ENCODE measurements at regions not wholly inside any gene's neighbourhood (a gene's known extent, or its start where the extent isn't known, plus 50 kb on each side); places are given as distances from the start of the nearest gene placed in this dataset.

DNA sequence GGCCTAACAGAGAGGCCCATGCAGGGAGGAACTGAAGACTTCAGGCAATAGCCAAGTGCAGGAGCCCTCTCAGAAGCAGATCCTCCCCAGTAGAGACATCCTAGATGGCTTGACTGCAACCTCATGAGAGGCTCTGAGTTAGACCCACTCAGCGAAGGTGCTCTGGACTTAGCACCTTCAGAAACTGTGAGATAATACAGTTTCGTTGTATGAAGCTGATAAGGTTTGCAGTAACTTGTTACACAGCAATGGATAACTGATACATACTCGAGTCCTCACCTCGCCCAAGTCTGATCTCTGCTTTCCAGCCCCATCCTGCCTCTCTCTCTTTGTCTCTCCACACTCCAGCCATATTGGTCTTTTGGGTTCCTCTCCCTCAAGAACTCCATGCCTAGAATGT lies 136.4 kb upstream of the EEPD1 start:
- H4K20me1 ChIP-seq (ENCODE audit: control insufficient read depth, insufficient read depth, insufficient read length), result no peaks in the 10 kb centered on the region
- Mint-ChIP-seq H3K4me3 (no peak overlapping the region), H3K27me3 (ENCODE audit: low read depth) (peaks cover 7% of the 10 kb centered on the region), H3K27ac (no peak overlapping the region), H3K4me1 (peaks cover 3% of the 10 kb centered on the region in 2 experiments), H3K36me3 (ENCODE audit: insufficient read depth in 1 of 3, low read depth in 3 of 3) (no peaks in the 10 kb centered on the region), H3K9me3 (no peaks in the 10 kb centered on the region)
- no peak overlapping the region for H2BK120ac ChIP-seq (ENCODE audit: low read depth, low read length, poor library complexity, severe bottlenecking)
- H3K27ac ChIP-seq (ENCODE audit: insufficient read length, low read depth, low read length), result no peak overlapping the region
- no peaks in the 10 kb centered on the region for H3K4me1 ChIP-seq (ENCODE audit: insufficient read depth, low read length)
- no peaks in the 10 kb centered on the region for H3K27me3 ChIP-seq (ENCODE audit: insufficient read depth, low read length)
- no peak overlapping the region for H3T11ph ChIP-seq (ENCODE audit: low read length)
- H2BK12ac ChIP-seq (ENCODE audit: insufficient read length, low read depth, low read length), result no peak overlapping the region
- no peak overlapping the region for H4K8ac ChIP-seq (replicated peaks; ENCODE audit: insufficient read length, low read depth, low read length)
- TF ChIP-seq, protein P1, sequence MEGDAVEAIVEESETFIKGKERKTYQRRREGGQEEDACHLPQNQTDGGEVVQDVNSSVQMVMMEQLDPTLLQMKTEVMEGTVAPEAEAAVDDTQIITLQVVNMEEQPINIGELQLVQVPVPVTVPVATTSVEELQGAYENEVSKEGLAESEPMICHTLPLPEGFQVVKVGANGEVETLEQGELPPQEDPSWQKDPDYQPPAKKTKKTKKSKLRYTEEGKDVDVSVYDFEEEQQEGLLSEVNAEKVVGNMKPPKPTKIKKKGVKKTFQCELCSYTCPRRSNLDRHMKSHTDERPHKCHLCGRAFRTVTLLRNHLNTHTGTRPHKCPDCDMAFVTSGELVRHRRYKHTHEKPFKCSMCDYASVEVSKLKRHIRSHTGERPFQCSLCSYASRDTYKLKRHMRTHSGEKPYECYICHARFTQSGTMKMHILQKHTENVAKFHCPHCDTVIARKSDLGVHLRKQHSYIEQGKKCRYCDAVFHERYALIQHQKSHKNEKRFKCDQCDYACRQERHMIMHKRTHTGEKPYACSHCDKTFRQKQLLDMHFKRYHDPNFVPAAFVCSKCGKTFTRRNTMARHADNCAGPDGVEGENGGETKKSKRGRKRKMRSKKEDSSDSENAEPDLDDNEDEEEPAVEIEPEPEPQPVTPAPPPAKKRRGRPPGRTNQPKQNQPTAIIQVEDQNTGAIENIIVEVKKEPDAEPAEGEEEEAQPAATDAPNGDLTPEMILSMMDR (conservative IDR thresholded peaks at IDR 0.05), result no peak
- no peaks in the 10 kb centered on the region for H3K9me3 ChIP-seq (ENCODE audit: control insufficient read depth, low read depth, low read length)
- no peak overlapping the region for H3K23ac ChIP-seq (ENCODE audit: insufficient read length, low read depth, low read length)
- H4K91ac ChIP-seq (ENCODE audit: insufficient read length, low read depth, low read length), result no peak overlapping the region
- no peak overlapping the region for H2BK15ac ChIP-seq (ENCODE audit: low read depth, low read length)
- H3K56ac ChIP-seq (ENCODE audit: insufficient read length, low read depth, low read length), result no peak overlapping the region
- WGBS (ENCODE audit: extremely low coverage, insufficient read length, low lambda C conversion rate), result no CpG with 5 or more reads among the region's 4 CpGs
- H2BK20ac ChIP-seq (ENCODE audit: low read depth, low read length, poor library complexity, severe bottlenecking), result no peak overlapping the region
- H2AK5ac ChIP-seq (ENCODE audit: insufficient read length, low read length), result no peak overlapping the region
- no peaks in the 10 kb centered on the region for H3K79me2 ChIP-seq (ENCODE audit: insufficient read depth, low read length)
- no peak overlapping the region for H3K18ac ChIP-seq (ENCODE audit: insufficient read length, low read depth, low read length)
- no peak for DNase-seq
- no peaks in the 10 kb centered on the region for H3K23me2 ChIP-seq (ENCODE audit: insufficient read length, low read depth, low read length, poor library complexity, severe bottlenecking)
- no peak overlapping the region for H2BK5ac ChIP-seq (ENCODE audit: insufficient read length, low read length)
- H2AFZ ChIP-seq (ENCODE audit: low read length), result no peak overlapping the region
- H3K79me1 ChIP-seq (ENCODE audit: insufficient read depth, low read depth, low read length, poor library complexity, severe bottlenecking), result no peaks in the 10 kb centered on the region
- no peak overlapping the region for H3K4me2 ChIP-seq (ENCODE audit: insufficient read depth, insufficient read length, low read length)
- H3K14ac ChIP-seq (ENCODE audit: insufficient read depth, low read length), result no peak overlapping the region
- H4K5ac ChIP-seq (ENCODE audit: insufficient read length, low read depth, low read length), result no peak overlapping the region
- H3K4ac ChIP-seq (ENCODE audit: low read depth, low read length), result no peak overlapping the region
- H3K9ac ChIP-seq (ENCODE audit: extremely low read depth, insufficient read length, low read length), result no peak overlapping the region
